ENCODE measurements at regions not wholly inside any gene's neighbourhood (a gene's known extent, or its start where the extent isn't known, plus 50 kb on each side); places are given as distances from the start of the nearest gene placed in this dataset.

DNA sequence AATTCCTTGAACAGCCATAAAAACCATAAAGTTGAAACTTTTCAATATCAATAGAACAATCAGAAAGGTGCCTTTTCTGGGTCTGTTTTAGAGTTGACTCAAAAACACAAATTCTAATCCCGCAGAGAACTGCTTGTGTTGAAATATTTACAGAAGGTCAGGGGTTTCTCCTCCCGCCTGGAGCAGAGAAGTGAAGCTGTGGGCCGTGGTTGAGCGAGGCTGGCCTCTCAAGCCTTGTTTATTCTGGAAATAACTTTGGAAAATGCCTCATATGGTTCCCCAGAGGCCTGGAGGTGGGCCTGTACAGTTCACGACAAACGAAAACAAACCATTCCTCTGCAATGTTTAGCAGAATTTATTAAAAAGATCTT lies 90.8 kb upstream of the ERRFI1 start (continued):
- TF ChIP-seq, protein P1, sequence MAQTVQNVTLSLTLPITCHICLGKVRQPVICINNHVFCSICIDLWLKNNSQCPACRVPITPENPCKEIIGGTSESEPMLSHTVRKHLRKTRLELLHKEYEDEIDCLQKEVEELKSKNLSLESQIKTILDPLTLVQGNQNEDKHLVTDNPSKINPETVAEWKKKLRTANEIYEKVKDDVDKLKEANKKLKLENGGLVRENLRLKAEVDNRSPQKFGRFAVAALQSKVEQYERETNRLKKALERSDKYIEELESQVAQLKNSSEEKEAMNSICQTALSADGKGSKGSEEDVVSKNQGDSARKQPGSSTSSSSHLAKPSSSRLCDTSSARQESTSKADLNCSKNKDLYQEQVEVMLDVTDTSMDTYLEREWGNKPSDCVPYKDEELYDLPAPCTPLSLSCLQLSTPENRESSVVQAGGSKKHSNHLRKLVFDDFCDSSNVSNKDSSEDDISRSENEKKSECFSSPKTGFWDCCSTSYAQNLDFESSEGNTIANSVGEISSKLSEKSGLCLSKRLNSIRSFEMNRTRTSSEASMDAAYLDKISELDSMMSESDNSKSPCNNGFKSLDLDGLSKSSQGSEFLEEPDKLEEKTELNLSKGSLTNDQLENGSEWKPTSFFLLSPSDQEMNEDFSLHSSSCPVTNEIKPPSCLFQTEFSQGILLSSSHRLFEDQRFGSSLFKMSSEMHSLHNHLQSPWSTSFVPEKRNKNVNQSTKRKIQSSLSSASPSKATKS (CRISPR knock-in tag; IDR thresholded peaks at IDR 0.05) = no peak
- TF ChIP-seq NFE2L1 (CRISPR knock-in tag; IDR thresholded peaks at IDR 0.05; ENCODE audit: borderline replicate concordance) = no peak
- TF ChIP-seq TEAD3 (CRISPR knock-in tag; optimal IDR thresholded peaks at IDR 0.05; ENCODE audit: borderline replicate concordance) = no peak
- TF ChIP-seq, protein P2, sequence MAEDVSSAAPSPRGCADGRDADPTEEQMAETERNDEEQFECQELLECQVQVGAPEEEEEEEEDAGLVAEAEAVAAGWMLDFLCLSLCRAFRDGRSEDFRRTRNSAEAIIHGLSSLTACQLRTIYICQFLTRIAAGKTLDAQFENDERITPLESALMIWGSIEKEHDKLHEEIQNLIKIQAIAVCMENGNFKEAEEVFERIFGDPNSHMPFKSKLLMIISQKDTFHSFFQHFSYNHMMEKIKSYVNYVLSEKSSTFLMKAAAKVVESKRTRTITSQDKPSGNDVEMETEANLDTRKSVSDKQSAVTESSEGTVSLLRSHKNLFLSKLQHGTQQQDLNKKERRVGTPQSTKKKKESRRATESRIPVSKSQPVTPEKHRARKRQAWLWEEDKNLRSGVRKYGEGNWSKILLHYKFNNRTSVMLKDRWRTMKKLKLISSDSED (CRISPR knock-in tag; IDR thresholded peaks at IDR 0.05) = no peak
- peak; percentile 45; the same call in 1 of the 2 replicates for TF ChIP-seq TBX2 (CRISPR knock-in tag; IDR thresholded peaks at IDR 0.05; ENCODE audit: borderline replicate concordance)

DNA sequence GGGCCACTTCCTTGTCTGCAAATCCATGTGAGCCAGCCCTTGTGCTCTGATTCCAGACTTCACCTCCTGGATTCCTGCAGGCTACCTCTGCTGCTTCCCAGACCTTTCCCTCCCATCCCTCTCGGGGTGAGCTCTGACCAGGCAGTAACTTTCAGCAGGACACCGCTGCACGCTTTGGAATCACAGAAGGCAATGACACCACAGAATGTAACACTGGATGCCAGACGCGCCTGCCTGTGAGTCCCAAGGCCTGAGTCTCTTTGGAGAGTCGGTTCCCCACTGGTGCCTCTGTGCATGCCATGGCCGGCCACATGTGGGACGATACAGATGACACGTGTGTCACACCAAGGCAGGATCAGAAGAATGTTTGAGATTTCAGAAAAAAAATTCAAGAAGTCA lies 89.7 kb upstream of the ERRFI1 start:
- peaks cover 77% of the 10 kb centered on the region for H3K4me1 ChIP-seq (ENCODE audit: insufficient read depth, low read length)
- H2AFZ ChIP-seq (ENCODE audit: low read length) = no peak overlapping the region
- H3K9me3 ChIP-seq (ENCODE audit: low read length) = no peaks in the 10 kb centered on the region
- intact Hi-C loops (cut with micrococcal nuclease; ENCODE audit: unreplicated experiment) = no loop called here
- ChIA-PET CTCF (ENCODE audit: low intra/inter-chr PET ratio, low total read pairs) (no interaction called here), POLR2A (interaction anchor here (1.1 to 2.6 kb wide), 4 partner anchors 20 to 92 kb away, joined by 3 to 34 read pairs (median 13); no protein-coding TSS in a partner anchor)
- 93% methylated on average over 9 of the region's 9 CpGs for WGBS (ENCODE audit: low lambda C conversion rate)
- H3K4me2 ChIP-seq (ENCODE audit: low read depth, low read length) = no peak overlapping the region
- H4K20me1 ChIP-seq (ENCODE audit: insufficient read depth, low read length) = no peaks in the 10 kb centered on the region
- H3K27ac ChIP-seq (ENCODE audit: extremely low read length, insufficient read depth, low read length) = peak overlapping the region; percentile 79
- H3K9ac ChIP-seq (ENCODE audit: insufficient read depth, low read depth, low read length) = peak overlapping the region; percentile 24; the same call in 1 of the 2 replicates
- DNase-seq (ENCODE audit: low spot score) (no peak), FAIRE-seq (no peak), ATAC-seq (no peak)
- H3K79me2 ChIP-seq (ENCODE audit: insufficient read depth, low read length) = peaks cover 3% of the 10 kb centered on the region
- no peaks in the 10 kb centered on the region for H3K27me3 ChIP-seq (ENCODE audit: control insufficient read depth in 1 of 2, insufficient read depth in 2 of 2, low read length in 2 of 2)
- BruUV-seq (replicated peaks) = no TSS peak
- H3K4me3 ChIP-seq (replicated peaks in 1 of 3; ENCODE audit: insufficient read depth in 1 of 3, low read depth in 2 of 3, low read length in 3 of 3) = no peak overlapping the region
- no peaks in the 10 kb centered on the region for H3K36me3 ChIP-seq (replicated peaks in 1 of 2; ENCODE audit: control insufficient read depth in 1 of 2, insufficient read depth in 2 of 2, low read length in 2 of 2)
- in situ Hi-C loops (cut with HindIII; ENCODE audit: extremely low pct_ligation_motif_present, low pct_unique_long_range_greater_than_20kb) = no loop called here
- TF ChIP-seq ELF1 (CRISPR knock-in tag; IDR thresholded peaks at IDR 0.05) (0 out of 2 replicates have a peak, but pooled peaks have one; percentile 3), ZBTB38 (CRISPR knock-in tag; IDR thresholded peaks at IDR 0.05) (peak; percentile 81), THAP11 (CRISPR knock-in tag; IDR thresholded peaks at IDR 0.05) (no peak), NRL (CRISPR knock-in tag; IDR thresholded peaks at IDR 0.05; ENCODE audit: borderline replicate concordance) (0 out of 2 replicates have a peak, but pooled peaks have one; percentile 30), NCOR1 (IDR thresholded peaks at IDR 0.05; ENCODE audit: borderline replicate concordance, low read length) (no peak)
- TF ChIP-seq, protein P3, sequence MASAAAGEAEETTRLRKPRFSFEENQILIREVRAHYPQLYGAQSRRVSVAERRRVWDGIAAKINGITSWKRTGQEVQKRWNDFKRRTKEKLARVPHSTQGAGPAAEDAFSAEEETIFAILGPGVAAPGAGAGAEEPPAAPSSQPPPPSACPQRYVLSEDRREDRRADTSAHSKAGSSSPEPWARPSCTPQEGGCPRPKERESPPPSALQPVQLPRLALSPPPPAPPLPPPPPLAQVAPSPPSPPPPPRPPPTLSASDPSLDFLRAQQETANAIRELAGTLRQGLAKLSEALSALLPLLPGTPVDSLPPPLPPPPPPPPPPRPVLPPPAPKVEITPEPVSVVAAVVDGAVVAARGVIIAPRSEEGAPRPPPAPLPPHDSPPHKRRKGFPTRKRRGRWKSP (CRISPR knock-in tag; IDR thresholded peaks at IDR 0.05) = 0 out of 2 replicates have a peak, but pooled peaks have one; percentile 9
- TF ChIP-seq, protein P4, sequence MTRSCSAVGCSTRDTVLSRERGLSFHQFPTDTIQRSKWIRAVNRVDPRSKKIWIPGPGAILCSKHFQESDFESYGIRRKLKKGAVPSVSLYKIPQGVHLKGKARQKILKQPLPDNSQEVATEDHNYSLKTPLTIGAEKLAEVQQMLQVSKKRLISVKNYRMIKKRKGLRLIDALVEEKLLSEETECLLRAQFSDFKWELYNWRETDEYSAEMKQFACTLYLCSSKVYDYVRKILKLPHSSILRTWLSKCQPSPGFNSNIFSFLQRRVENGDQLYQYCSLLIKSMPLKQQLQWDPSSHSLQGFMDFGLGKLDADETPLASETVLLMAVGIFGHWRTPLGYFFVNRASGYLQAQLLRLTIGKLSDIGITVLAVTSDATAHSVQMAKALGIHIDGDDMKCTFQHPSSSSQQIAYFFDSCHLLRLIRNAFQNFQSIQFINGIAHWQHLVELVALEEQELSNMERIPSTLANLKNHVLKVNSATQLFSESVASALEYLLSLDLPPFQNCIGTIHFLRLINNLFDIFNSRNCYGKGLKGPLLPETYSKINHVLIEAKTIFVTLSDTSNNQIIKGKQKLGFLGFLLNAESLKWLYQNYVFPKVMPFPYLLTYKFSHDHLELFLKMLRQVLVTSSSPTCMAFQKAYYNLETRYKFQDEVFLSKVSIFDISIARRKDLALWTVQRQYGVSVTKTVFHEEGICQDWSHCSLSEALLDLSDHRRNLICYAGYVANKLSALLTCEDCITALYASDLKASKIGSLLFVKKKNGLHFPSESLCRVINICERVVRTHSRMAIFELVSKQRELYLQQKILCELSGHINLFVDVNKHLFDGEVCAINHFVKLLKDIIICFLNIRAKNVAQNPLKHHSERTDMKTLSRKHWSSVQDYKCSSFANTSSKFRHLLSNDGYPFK (CRISPR knock-in tag; IDR thresholded peaks at IDR 0.05; ENCODE audit: borderline replicate concordance) = peak; percentile 58; the same call in 1 of the 2 replicates
